Transverse colon (tissue), 4 donors: ENCODE measurements at regions not wholly inside any gene's neighbourhood (a gene's known extent, or its start where the extent isn't known, plus 50 kb on each side); places are given as distances from the start of the nearest gene placed in this dataset.

Experiments
- CTCF ChIP-seq, 5 experiments: fragments of 200-600 bp in 3 of 5; fragments of 450-650 bp in 2 of 5; sonication (generic) in 3 of 5; IDR thresholded peaks; 1 replicate in 2 of 5; 2 replicates in 3 of 5; pipeline ENCODE4 v1.5.1; 2016 to 2017; ENCODE audit warnings: antibody characterized with exemption in 5 of 5, inconsistent platforms in 3 of 5, mild to moderate bottlenecking in 2 of 5, moderate library complexity in 1 of 5
- EP300 ChIP-seq: sonication (generic); formaldehyde crosslinking; IDR thresholded peaks from one replicate; pipeline ENCODE4 v1.6.1; 2017; ENCODE audit warnings: antibody characterized with exemption, low read depth
- POLR2A ChIP-seq: fragments of 450-650 bp; IDR thresholded peaks from one replicate; pipeline ENCODE4 v1.6.1; 2016; ENCODE audit warnings: antibody characterized with exemption, mild to moderate bottlenecking, moderate library complexity
- POLR2AphosphoS5 ChIP-seq, 3 donors: sonication (generic); formaldehyde crosslinking; IDR thresholded peaks; one replicate each; pipeline ENCODE4 v1.6.1; 2016; ENCODE audit warnings: antibody characterized with exemption in 3 of 3

GRCh38 chr18:75587131-75587530 is 159.6 kb upstream of the SMIM21 start:
- TF ChIP-seq EP300 = no peak
- TF ChIP-seq POLR2AphosphoS5 (IDR thresholded peaks at IDR 0.05) = no peak
- TF ChIP-seq CTCF (IDR thresholded peaks at IDR 0.05) = no peak
- TF ChIP-seq POLR2A = no peak
